GM18951 (cell line): ENCODE measurements at regions not wholly inside any gene's neighbourhood (a gene's known extent, or its start where the extent isn't known, plus 50 kb on each side); places are given as distances from the start of the nearest gene placed in this dataset.

Source experiments
- POLR2A ChIP-seq: IDR thresholded peaks from 4 replicates; pipeline ENCODE4 v1.6.1; 2011; ENCODE audit warnings: mild to moderate bottlenecking; ENCODE audit not compliant: insufficient read length, insufficient read depth; ENCODE audit errors: extremely low read depth
- in situ Hi-C: fragments of 300-500 bp; cut with MboI; formaldehyde crosslinking; loops from one replicate; pipeline ENCODE4 v1.12.0; 2022; ENCODE audit warnings: low sequenced_read_pairs, mixed read lengths, inconsistent platforms; ENCODE audit not compliant: unreplicated experiment

DNA sequence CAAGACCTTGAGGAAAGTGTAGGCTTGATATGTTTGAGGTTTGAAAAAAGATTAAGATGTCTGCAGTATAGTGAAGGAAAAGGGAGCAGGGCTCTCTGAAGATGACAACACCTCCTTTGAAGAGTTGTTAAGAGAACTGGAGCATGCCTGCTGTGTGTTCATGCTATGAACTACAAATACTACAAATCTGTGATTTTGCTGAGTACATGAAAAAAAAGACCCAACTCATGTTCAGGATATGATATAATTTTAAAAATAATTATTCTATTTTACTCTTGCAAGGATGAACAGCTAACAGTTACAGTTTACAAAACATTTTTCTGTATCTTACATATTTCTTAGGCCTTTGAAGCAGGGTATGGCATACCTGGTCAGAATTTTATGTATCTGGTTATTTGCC lies 305.4 kb upstream of the CWC22 start:
- TF ChIP-seq POLR2A = no peak
- in situ Hi-C loops = no loop called here

DNA sequence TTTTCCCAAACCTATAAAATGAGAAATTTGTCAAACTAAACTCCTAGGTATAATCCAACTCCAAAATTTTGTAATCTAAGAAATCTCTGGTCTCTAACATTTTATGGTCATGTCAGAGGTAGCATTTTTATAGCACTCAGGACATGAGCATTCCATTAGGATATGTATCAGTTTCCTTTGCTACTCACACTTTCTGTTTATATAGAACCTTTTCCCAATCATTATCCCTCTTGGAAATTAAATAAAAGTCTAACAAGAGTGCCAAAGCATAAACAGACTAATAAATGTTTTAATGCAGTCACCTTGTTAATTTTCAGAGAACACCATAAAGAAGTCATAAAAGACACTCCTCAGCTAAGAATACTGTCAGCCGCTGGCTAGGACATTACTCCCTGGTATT lies 300.0 kb upstream of the CWC22 start:
- in situ Hi-C loops = no loop called here
- TF ChIP-seq POLR2A = no peak

DNA sequence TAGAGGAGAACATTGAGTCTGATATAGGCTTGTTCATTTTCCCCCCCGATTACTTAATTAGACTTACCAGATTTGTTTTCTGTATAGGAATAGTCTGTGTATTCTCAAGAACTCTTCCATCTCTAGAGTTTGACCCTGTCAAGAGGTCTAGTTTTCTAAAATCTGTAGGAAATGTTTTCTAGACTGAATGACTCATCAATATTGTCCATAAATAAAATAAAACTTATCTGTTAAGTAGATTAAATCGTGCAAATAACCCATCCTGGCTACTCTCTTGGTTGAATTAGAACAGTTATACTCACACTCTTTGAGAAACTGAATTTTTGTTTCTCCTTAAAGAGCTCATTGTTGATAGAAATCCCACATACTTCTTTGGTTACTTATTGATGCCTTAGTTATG lies 299.2 kb upstream of the CWC22 start:
- TF ChIP-seq POLR2A = no peak
- in situ Hi-C loops = no loop called here

DNA sequence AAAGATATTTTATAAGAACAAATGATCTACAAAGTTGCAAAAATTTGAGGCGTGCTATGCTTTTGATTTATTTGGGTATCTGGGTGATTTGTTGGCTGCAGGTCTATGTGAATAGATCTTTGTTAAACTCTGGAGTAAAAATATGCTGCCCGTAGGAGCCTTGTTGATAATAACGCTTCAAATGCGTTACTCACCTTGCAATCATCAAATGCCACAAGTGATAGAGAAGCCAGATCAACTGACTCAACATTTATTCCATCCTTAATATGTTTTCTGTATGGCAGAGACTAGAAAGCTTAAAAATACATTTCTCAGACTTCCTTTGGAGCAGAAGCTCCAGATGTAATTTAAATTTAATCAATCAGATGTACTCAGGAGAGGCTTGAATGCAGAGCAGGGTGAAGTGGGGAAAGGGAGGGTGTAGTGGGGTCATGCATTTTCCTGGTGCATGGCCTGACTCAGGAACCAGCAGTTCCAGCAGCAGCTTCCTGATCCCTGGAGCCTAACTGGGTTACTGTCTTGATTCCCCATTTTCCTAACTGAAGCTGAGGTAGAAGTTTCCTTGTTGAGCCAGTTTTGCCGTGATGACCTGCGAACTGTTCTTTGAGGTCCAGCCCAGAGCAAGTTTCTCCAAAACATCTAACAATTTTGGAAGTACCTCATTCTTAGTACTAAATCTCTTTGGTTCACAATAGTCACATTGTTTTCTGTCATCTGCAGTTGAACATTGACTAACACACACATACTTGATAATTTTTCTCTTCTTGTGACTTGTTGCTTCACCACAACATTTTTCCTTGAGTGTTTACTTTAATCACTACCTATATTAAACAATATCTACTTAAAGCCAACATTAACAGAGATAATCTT lies 284.7 kb upstream of the CWC22 start:
- no peak for TF ChIP-seq POLR2A
- in situ Hi-C loops = no loop called here

DNA sequence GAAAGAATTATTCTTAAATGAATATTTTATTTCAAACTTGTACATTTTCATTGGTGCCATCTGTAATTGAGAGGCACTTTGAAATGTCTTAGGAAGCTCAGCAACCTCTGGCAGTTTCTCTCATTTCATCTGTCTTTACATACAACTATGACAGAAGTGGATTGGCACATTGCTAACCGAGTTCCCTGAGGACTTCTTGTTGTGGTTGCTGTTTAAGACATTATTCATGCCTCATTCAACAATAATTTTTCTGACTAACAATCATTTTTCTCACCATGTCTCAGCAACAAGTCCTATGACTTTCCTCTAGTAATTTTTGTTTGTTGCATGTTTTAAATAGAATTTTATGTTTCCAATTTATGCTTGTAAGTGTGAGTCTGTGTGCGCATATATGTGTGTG lies 284.0 kb upstream of the CWC22 start:
- no peak for TF ChIP-seq POLR2A
- in situ Hi-C loops = no loop called here

DNA sequence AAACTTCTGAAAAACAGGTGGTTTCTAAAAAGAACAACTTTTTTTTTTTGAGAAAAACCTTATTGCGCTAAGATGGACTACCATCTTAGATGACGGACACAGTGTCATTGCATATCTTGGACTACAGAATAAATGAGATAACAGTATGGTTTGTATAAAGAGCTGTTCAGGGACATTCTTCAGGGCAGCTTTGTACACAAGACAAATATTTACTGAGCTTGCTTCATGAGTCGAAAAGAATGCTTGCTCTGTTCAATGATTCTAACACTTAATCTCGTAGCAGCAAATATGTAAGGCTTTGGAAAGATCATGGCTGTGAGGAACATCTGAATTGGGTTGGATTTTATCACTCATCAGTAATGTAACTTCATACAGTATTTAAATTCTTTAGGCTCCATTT lies 282.5 kb upstream of the CWC22 start:
- in situ Hi-C loops = no loop called here
- TF ChIP-seq POLR2A = no peak

DNA sequence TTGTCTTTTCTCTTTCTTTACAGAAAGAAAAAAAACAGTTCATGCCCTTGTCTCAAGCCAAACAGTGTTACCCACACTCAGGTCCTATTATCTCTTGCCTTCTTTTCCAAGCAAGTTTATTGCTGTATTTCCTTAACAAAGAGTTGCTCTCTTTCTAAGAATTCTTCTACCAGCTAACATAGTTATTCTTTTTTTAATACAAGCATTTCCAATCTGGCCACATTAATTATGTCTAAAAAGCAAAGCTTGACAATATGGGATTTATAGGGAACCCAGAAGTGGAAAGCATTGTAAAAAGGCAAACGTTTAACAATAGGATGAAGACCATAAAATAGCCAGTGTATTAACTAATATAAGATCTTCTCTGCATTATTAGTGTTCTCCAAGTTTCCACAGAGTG lies 272.5 kb upstream of the CWC22 start:
- in situ Hi-C loops = no loop called here
- TF ChIP-seq POLR2A = no peak

DNA sequence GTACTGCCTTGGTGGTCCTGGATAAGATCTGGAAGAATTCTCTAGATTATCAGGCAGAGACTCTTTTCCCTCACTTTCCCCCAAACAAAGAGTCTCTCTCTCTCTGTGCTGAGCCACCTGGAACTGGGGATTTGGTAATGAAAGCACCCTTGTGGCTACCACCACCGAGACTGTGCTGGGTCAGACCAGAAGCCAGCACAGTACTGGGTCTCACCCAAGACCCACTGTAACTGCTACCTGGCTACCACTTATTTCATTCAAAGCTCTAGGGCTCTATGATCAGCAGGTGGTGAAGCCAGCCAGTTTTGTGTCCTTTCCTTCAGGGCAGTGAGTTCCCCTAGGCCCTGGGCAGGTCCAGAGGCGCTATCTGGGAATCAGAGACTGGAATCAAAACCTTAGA lies 269.6 kb upstream of the CWC22 start:
- in situ Hi-C loops = no loop called here
- no peak for TF ChIP-seq POLR2A

DNA sequence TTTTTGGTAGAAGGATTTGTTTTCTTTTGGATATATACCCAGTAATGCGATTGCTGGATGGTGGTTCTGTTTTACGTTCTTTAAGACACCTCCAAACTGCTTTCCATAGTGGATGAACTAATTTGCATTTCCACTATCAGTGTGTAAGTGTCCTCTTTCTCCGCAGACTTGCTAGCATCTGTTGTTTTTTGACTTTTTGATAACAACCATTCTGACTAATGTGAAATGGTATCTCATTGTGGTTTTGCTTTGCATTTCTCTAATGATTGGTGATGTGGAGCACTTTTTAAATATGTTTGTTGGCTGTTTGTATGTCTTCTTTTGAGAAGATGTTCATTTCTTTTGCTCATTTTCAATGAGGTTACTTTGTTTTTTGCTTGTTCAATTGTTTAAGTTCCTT lies 260.9 kb upstream of the CWC22 start:
- no peak for TF ChIP-seq POLR2A
- in situ Hi-C loops = no loop called here

DNA sequence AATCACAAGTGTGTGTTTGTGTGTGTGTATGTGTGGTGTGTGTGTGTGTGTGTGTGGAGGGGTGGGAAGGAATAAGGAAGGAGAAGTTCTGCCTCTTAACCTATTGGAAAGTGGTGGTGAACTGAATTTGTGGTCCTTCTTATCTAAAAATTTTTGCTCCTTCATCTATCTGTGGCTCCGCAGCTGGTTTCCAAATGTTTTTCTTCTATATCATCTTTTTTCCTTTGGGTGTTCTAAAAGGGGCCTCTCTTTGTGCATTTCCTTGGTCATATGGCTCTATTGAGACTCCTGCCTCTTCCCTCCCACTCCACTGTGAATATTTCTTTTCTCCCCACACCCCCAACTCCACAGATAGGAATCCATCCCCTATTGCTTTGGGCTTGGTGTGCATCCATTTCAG lies 254.9 kb upstream of the CWC22 start:
- in situ Hi-C loops = no loop called here
- no peak for TF ChIP-seq POLR2A

DNA sequence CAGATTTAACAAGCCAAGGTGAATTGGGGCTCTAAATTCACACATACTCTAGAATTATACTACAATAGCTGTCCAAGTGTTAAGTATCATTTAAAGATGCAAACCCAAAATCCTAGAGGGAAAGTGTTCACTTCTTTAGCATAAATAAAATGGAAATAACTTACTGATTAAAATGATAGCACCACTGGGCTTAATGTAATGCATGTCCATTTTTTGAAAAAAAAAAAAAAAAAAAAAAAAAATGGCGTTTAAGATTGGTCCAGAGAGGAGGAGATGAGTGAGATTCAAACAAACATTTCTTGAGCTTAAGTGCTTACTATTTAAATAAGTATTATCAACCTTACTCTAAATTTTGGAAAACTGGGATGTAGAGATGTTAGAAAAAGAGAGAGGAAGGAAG lies 251.5 kb upstream of the CWC22 start:
- TF ChIP-seq POLR2A = no peak
- in situ Hi-C loops = no loop called here

DNA sequence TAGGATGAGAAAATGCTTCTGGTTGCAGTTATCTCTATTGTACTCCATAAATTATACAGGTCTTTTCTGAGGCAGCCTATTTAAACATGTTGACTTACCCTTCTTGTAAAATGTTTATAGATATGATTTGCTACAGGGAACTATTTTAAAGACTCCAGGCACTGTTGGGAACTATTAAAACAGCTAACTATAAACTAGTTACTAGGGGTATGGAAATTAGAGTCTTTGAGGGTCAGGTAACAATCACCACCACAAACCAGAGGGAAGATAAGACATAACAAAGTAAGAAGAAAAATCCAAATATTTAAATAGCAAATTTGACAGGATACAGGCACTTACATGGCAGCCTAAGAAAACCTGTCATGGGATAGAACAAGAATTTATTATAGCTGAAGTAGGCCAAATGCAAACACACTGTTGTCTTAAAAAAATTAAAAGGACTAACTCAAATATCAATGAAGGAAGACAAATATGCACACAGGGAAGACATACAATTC lies 251.0 kb upstream of the CWC22 start:
- in situ Hi-C loops = no loop called here
- no peak for TF ChIP-seq POLR2A

DNA sequence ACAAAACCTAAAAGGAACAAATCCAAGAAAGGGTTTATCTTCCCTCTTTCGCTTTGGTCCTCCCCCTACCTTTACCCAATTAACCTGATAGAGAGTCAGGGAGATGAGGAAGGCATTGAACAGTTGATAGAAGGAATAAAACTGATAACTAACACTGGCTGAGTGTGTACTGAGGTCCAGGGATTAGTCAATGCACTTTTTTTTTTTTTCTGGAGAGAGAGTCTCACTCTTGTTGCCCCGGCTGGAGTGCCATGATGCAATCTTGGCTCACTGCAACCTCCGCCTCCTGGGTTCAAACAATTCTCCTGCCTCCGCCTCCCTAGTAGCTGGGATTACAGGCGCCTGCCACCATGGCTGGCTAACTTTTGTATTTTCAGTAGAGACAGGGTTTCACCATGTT lies 250.2 kb upstream of the CWC22 start:
- in situ Hi-C loops = no loop called here

DNA sequence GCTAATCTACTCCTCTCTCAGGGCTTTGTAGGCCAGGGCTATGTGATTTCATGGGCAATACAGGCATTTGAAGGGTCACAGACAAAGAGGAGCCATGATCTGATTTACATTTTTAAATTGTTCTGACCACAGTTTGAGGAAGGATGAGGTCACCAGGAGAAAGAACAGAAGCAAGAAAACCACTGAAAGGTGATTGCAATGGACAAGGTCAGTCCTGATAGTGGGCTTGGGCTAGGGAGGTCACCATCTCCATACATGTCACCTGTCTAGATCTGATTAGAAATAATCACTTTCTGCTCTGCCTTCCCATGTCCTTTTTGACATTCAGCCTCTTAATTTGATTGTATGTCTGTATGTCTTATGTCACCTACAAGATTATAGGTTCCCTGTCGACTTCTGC lies 248.9 kb upstream of the CWC22 start:
- no peak for TF ChIP-seq POLR2A
- in situ Hi-C loops = no loop called here

More for the DNA sequence above, 250.2 kb upstream of the CWC22 start:
- TF ChIP-seq POLR2A = no peak
